Fibroblast of skin of left quadriceps (primary cell): ENCODE measurements at regions not wholly inside any gene's neighbourhood (a gene's known extent, or its start where the extent isn't known, plus 50 kb on each side); places are given as distances from the start of the nearest gene placed in this dataset.

Experiments used
- DNase-seq, 2 experiments: peaks; one replicate each; pipeline ENCODE4 v3.0.0-alpha.2; 2013; ENCODE audit warnings: low read depth in 2 of 2

GRCh38 chr18:40382197-40382596 is 1572.8 kb upstream of the PIK3C3 start:
- peak in 1 of 2 experiments; percentile 55 for DNase-seq

GRCh38 chr18:40380686-40381439 is 1574.2 kb upstream of the PIK3C3 start:
- DNase-seq, result no peak

GRCh38 chr18:40375837-40376236 is 1579.2 kb upstream of the PIK3C3 start:
- DNase-seq, result peak; percentile 93 to 94

GRCh38 chr18:40371673-40372072 is 1583.4 kb upstream of the PIK3C3 start:
- DNase-seq, result peak; percentile 67

- DNase-seq, result no peak
Measured at GRCh38 chr18:40367576-40367975, 1587.5 kb upstream of the PIK3C3 start.

- DNase-seq, result no peak
Measured at GRCh38 chr18:40366521-40366920, 1588.5 kb upstream of the PIK3C3 start.

- no peak for DNase-seq
Measured at GRCh38 chr18:40365526-40365925, 1589.5 kb upstream of the PIK3C3 start.

GRCh38 chr18:40360558-40360957 is 1594.5 kb upstream of the PIK3C3 start:
- peak in 1 of 2 experiments; percentile 46 for DNase-seq

GRCh38 chr18:40357536-40357935 is 1597.5 kb upstream of the PIK3C3 start:
- DNase-seq, result no peak

GRCh38 chr18:40356168-40356567 is 1598.9 kb upstream of the PIK3C3 start:
- no peak for DNase-seq

GRCh38 chr18:40355726-40356125 is 1599.3 kb upstream of the PIK3C3 start:
- DNase-seq, result peak; percentile 87 to 88

GRCh38 chr18:40348196-40348595 is 1606.8 kb upstream of the PIK3C3 start:
- no peak for DNase-seq

- DNase-seq, result no peak
Measured at GRCh38 chr18:40347261-40347660, 1607.8 kb upstream of the PIK3C3 start.

- DNase-seq, result peak; percentile 36 to 39
Measured at GRCh38 chr18:40346146-40346545, 1608.9 kb upstream of the PIK3C3 start.

- DNase-seq, result no peak
Measured at GRCh38 chr18:40341701-40342100, 1613.3 kb upstream of the PIK3C3 start.

- no peak for DNase-seq
Measured at GRCh38 chr18:40338284-40338683, 1616.8 kb upstream of the PIK3C3 start.

- DNase-seq, result no peak
Measured at GRCh38 chr18:40326985-40327384, 1628.0 kb upstream of the PIK3C3 start.

- no peak for DNase-seq
Measured at GRCh38 chr18:40325988-40326387, 1629.0 kb upstream of the PIK3C3 start.

GRCh38 chr18:40314199-40314598 is 1640.8 kb upstream of the PIK3C3 start:
- no peak for DNase-seq

GRCh38 chr18:40313030-40313642 is 1641.9 kb upstream of the PIK3C3 start:
- DNase-seq, result no peak

GRCh38 chr18:40307627-40308026 is 1647.4 kb upstream of the PIK3C3 start:
- DNase-seq, result no peak

- no peak for DNase-seq
Measured at GRCh38 chr18:40296717-40297413, 1658.2 kb upstream of the PIK3C3 start.
